Osteocyte (in vitro differentiated cells): ENCODE measurements at regions not wholly inside any gene's neighbourhood (a gene's known extent, or its start where the extent isn't known, plus 50 kb on each side); places are given as distances from the start of the nearest gene placed in this dataset.

Experiments
- DNase-seq: peaks from one replicate; pipeline ENCODE4 v3.0.0; 2021; ENCODE audit warnings: mixed read lengths; ENCODE audit not compliant: unreplicated experiment; ENCODE audit errors: extremely low spot score
- H3K27ac Mint-ChIP-seq: one replicate; pipeline ENCODE4 v1.8.0; 2021; ENCODE audit warnings: mild to moderate bottlenecking, mixed read lengths; ENCODE audit not compliant: unreplicated experiment
- H3K27me3 Mint-ChIP-seq: one replicate; pipeline ENCODE4 v1.8.0; 2021; ENCODE audit warnings: mixed read lengths; ENCODE audit not compliant: unreplicated experiment
- H3K36me3 Mint-ChIP-seq: one replicate; pipeline ENCODE4 v1.8.0; 2021; ENCODE audit warnings: mixed read lengths; ENCODE audit not compliant: unreplicated experiment
- H3K4me1 Mint-ChIP-seq: one replicate; pipeline ENCODE4 v1.8.0; 2021; ENCODE audit warnings: mixed read lengths; ENCODE audit not compliant: unreplicated experiment
- H3K4me3 Mint-ChIP-seq: one replicate; pipeline ENCODE4 v1.8.0; 2021; ENCODE audit warnings: mild to moderate bottlenecking, moderate library complexity, mixed read lengths; ENCODE audit not compliant: unreplicated experiment
- H3K9me3 Mint-ChIP-seq: one replicate; pipeline ENCODE4 v1.8.0; 2021; ENCODE audit warnings: mixed read lengths; ENCODE audit not compliant: unreplicated experiment
- TF ChIP-seq, protein P1 (sequence below): fragments of 200-600 bp; sonication (generic); IDR thresholded peaks from 2 replicates; pipeline ENCODE4 v1.5.0; 2021; ENCODE audit warnings: antibody characterized with exemption, mild to moderate bottlenecking, moderate library complexity

- no peaks in the 10 kb centered on the region for H3K4me1 Mint-ChIP-seq
- H3K36me3 Mint-ChIP-seq: no peaks in the 10 kb centered on the region
- no peaks in the 10 kb centered on the region for H3K9me3 Mint-ChIP-seq
- no peak overlapping the region for H3K27ac Mint-ChIP-seq
- no peak overlapping the region for H3K4me3 Mint-ChIP-seq
- TF ChIP-seq, protein P1, sequence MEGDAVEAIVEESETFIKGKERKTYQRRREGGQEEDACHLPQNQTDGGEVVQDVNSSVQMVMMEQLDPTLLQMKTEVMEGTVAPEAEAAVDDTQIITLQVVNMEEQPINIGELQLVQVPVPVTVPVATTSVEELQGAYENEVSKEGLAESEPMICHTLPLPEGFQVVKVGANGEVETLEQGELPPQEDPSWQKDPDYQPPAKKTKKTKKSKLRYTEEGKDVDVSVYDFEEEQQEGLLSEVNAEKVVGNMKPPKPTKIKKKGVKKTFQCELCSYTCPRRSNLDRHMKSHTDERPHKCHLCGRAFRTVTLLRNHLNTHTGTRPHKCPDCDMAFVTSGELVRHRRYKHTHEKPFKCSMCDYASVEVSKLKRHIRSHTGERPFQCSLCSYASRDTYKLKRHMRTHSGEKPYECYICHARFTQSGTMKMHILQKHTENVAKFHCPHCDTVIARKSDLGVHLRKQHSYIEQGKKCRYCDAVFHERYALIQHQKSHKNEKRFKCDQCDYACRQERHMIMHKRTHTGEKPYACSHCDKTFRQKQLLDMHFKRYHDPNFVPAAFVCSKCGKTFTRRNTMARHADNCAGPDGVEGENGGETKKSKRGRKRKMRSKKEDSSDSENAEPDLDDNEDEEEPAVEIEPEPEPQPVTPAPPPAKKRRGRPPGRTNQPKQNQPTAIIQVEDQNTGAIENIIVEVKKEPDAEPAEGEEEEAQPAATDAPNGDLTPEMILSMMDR: no peak
- peaks cover 45% of the 10 kb centered on the region for H3K27me3 Mint-ChIP-seq
- no peak for DNase-seq
Measured at GRCh38 chr2:176558574-176559140, 289.4 kb downstream of the MTX2 start.

GRCh38 chr2:176560296-176560695 is 291.1 kb downstream of the MTX2 start:
- Mint-ChIP-seq H3K36me3 (no peaks in the 10 kb centered on the region), H3K4me3 (no peak overlapping the region)

DNA sequence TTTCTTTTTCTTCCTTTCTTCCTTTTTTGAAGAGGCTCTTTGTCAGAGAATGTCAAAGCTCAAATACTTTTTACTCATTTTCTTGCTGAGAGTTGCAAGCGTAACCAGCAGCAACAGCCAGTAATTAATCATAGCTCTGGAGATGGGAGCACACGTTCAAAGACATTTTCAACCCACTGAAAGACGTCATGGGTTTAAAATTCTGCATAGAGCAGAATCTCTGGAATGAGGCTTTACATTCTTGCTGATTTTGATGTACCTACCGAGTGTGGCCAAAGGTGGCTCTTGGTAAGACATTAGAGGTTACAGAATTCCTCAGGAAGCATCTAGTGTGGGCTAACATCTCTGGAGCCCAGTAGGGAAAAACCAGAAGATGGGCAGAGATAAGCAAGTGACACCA is 292.5 kb downstream of the MTX2 start:
- TF ChIP-seq, protein P1: no peak
- H3K27me3 Mint-ChIP-seq: peaks cover 22% of the 10 kb centered on the region
- no peak overlapping the region for H3K27ac Mint-ChIP-seq
- H3K36me3 Mint-ChIP-seq: no peaks in the 10 kb centered on the region
- H3K9me3 Mint-ChIP-seq: no peaks in the 10 kb centered on the region
- no peaks in the 10 kb centered on the region for H3K4me1 Mint-ChIP-seq
- H3K4me3 Mint-ChIP-seq: no peak overlapping the region
- no peak for DNase-seq

More at GRCh38 chr2:176560296-176560695, 291.1 kb downstream of the MTX2 start:
- no peak for DNase-seq
- TF ChIP-seq, protein P1: no peak
- H3K9me3 Mint-ChIP-seq: no peaks in the 10 kb centered on the region
- no peak overlapping the region for H3K27ac Mint-ChIP-seq
- H3K27me3 Mint-ChIP-seq: peaks cover 34% of the 10 kb centered on the region
- H3K4me1 Mint-ChIP-seq: no peaks in the 10 kb centered on the region

DNA sequence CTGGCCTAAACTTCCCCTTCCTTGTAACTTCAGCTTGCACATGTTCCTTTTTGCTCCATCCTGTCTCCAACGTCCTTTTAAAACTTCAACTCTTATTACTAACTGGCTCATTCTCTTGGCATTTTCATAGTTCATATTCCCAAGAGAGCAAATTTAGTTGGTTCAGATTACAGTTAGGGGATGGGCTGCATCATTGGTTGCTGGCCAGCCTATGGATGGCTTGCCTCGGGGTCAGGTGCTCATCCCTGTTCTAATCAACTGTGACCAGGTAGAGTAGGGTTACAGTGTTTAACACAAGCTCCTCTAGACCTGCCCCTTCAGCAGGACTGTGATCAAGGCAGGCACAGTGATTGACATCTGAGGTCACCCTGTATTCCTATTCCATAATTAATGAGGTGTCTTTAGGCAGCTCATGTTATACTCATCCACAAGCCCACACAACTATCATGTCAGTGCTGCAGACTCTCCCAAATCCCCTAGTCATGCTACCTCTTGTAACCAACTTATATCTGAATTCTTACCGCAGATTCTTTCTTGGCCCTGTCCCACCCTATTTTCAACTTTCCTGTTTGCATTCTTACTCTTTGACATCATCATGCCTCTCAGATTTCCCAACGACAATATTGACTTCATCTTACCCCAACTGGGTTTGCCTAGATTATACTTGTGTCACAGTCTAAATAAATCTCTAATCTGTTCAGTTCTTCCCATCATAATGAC is 293.3 kb downstream of the MTX2 start:
- no peak overlapping the region for H3K27ac Mint-ChIP-seq
- TF ChIP-seq, protein P1: no peak
- no peaks in the 10 kb centered on the region for H3K36me3 Mint-ChIP-seq
- H3K9me3 Mint-ChIP-seq: no peaks in the 10 kb centered on the region
- H3K4me3 Mint-ChIP-seq: no peak overlapping the region
- no peaks in the 10 kb centered on the region for H3K4me1 Mint-ChIP-seq
- H3K27me3 Mint-ChIP-seq: peaks cover 18% of the 10 kb centered on the region
- DNase-seq: no peak

- DNase-seq: no peak
- H3K27ac Mint-ChIP-seq: no peak overlapping the region
- H3K9me3 Mint-ChIP-seq: no peaks in the 10 kb centered on the region
- H3K4me3 Mint-ChIP-seq: no peak overlapping the region
- TF ChIP-seq, protein P1: no peak
- no peaks in the 10 kb centered on the region for H3K4me1 Mint-ChIP-seq
- peaks cover 6% of the 10 kb centered on the region for H3K27me3 Mint-ChIP-seq
- no peaks in the 10 kb centered on the region for H3K36me3 Mint-ChIP-seq
Measured at GRCh38 chr2:176565641-176566323, 296.5 kb downstream of the MTX2 start.
